ENCODE measurements at regions not wholly inside any gene's neighbourhood (a gene's known extent, or its start where the extent isn't known, plus 50 kb on each side); places are given as distances from the start of the nearest gene placed in this dataset.

DNA sequence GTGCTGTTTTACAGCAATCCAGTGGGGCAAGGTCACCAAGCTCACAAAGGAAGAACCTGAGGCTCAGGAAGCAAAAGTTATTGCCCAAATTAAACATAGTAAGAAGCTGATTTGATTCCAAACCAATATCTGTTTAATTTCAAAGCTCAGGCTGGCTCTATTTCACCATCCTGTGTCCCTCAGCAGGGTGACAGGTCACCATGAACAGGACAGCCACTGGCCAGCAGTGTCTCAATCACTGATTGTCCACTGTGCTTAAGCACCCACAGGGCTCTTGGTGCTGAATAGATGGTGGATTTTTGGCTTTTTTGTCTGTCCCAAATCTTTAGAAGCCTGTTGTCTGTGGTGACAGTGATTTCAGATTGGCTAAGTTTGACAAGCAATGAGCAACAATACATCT, 146.4 kb upstream of the ZNF32 start:
- H3K36me3 ChIP-seq (ENCODE audit: control insufficient read depth, insufficient read depth, low read length): no peaks in the 10 kb centered on the region
- TF ChIP-seq TCF7L2 (IDR thresholded peaks at IDR 0.05; ENCODE audit: low read depth, low read length) (no peak), POLR2AphosphoS5 (IDR thresholded peaks at IDR 0.05; ENCODE audit: low read depth, low read length) (no peak), SIN3A (IDR thresholded peaks at IDR 0.05; ENCODE audit: borderline replicate concordance, insufficient read depth, low read depth, low read length) (no peak)
- TF ChIP-seq, protein P1, sequence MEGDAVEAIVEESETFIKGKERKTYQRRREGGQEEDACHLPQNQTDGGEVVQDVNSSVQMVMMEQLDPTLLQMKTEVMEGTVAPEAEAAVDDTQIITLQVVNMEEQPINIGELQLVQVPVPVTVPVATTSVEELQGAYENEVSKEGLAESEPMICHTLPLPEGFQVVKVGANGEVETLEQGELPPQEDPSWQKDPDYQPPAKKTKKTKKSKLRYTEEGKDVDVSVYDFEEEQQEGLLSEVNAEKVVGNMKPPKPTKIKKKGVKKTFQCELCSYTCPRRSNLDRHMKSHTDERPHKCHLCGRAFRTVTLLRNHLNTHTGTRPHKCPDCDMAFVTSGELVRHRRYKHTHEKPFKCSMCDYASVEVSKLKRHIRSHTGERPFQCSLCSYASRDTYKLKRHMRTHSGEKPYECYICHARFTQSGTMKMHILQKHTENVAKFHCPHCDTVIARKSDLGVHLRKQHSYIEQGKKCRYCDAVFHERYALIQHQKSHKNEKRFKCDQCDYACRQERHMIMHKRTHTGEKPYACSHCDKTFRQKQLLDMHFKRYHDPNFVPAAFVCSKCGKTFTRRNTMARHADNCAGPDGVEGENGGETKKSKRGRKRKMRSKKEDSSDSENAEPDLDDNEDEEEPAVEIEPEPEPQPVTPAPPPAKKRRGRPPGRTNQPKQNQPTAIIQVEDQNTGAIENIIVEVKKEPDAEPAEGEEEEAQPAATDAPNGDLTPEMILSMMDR (IDR thresholded peaks at IDR 0.05): no peak
- TF ChIP-seq, protein P2, sequence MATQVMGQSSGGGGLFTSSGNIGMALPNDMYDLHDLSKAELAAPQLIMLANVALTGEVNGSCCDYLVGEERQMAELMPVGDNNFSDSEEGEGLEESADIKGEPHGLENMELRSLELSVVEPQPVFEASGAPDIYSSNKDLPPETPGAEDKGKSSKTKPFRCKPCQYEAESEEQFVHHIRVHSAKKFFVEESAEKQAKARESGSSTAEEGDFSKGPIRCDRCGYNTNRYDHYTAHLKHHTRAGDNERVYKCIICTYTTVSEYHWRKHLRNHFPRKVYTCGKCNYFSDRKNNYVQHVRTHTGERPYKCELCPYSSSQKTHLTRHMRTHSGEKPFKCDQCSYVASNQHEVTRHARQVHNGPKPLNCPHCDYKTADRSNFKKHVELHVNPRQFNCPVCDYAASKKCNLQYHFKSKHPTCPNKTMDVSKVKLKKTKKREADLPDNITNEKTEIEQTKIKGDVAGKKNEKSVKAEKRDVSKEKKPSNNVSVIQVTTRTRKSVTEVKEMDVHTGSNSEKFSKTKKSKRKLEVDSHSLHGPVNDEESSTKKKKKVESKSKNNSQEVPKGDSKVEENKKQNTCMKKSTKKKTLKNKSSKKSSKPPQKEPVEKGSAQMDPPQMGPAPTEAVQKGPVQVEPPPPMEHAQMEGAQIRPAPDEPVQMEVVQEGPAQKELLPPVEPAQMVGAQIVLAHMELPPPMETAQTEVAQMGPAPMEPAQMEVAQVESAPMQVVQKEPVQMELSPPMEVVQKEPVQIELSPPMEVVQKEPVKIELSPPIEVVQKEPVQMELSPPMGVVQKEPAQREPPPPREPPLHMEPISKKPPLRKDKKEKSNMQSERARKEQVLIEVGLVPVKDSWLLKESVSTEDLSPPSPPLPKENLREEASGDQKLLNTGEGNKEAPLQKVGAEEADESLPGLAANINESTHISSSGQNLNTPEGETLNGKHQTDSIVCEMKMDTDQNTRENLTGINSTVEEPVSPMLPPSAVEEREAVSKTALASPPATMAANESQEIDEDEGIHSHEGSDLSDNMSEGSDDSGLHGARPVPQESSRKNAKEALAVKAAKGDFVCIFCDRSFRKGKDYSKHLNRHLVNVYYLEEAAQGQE (IDR thresholded peaks at IDR 0.05; ENCODE audit: insufficient read depth in 1 of 2, low read depth in 2 of 2, low read length in 1 of 2): no peak
- H3K9me3 ChIP-seq (ENCODE audit: control insufficient read depth, insufficient read depth, low read depth, low read length): no peaks in the 10 kb centered on the region
- H3K4me3 ChIP-seq (ENCODE audit: low read depth in 2 of 2, low read length in 2 of 2): no peak overlapping the region
- intact Hi-C loops (cut with micrococcal nuclease; ENCODE audit: unreplicated experiment) (no loop called here), in situ Hi-C loops (cut with HindIII; ENCODE audit: low pct_unique_long_range_greater_than_20kb, low sequenced_read_pairs) (no loop called here)
- no peaks in the 10 kb centered on the region for H3K4me1 ChIP-seq (ENCODE audit: control insufficient read depth, insufficient read depth, low read length)
- ATAC-seq (no peak), DNase-seq (ENCODE audit: low read depth, low spot score) (no peak)
- no peak overlapping the region for H3K27ac ChIP-seq (ENCODE audit: low read length)
- ChIA-PET CTCF (no interaction called here), POLR2A (no interaction called here)
- H3K27me3 ChIP-seq (ENCODE audit: control insufficient read depth, insufficient read depth, low read length): peaks cover 13% of the 10 kb centered on the region
- no TSS peak for BruUV-seq (replicated peaks)

DNA sequence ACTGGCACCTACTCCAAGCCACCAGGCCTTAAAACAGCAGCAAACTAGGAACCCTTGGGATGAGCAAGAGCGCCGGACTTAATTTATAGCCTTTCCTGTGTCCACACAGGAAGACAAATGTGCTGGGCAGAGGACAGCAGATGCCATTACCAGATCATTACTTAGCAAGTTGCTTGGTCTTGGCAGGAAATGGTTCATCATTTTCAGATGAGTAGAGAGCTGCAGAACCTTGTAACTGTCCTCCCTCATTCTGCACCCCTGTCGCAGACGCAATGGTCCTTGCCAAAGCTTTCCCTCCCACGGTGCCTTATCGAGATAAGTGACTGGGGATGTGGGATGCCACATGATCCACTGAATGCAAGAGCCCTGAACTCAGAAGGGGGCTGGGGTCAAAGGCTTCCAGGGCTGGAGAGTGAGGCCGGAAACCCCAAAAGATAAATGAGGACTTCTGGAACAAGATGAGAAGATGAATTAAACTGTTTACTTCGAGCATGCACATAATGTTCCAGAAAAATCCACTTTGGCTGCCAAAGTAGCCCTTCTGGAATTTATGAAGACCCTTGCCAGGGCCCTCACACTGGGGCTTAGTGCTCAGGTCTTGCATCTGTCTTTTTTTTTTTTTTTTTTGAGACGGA, 145.6 kb upstream of the ZNF32 start:
- intact Hi-C loops (cut with micrococcal nuclease; ENCODE audit: unreplicated experiment): no loop called here
- Histone ChIP-seq H3K4me1 (ENCODE audit: control insufficient read depth, insufficient read depth, low read length) (no peaks in the 10 kb centered on the region), H3K36me3 (ENCODE audit: control insufficient read depth, insufficient read depth, low read length) (no peaks in the 10 kb centered on the region), H3K4me3 (ENCODE audit: low read depth in 2 of 2, low read length in 2 of 2) (no peak overlapping the region), H3K9me3 (ENCODE audit: control insufficient read depth, insufficient read depth, low read depth, low read length) (no peaks in the 10 kb centered on the region), H3K27me3 (ENCODE audit: control insufficient read depth, insufficient read depth, low read length) (peaks cover 12% of the 10 kb centered on the region; the same call in 1 of the 2 replicates), H3K27ac (ENCODE audit: low read length) (no peak overlapping the region)
- TF ChIP-seq POLR2AphosphoS5 (IDR thresholded peaks at IDR 0.05; ENCODE audit: low read depth, low read length) (no peak), TCF7L2 (IDR thresholded peaks at IDR 0.05; ENCODE audit: low read depth, low read length) (no peak)
- TF ChIP-seq, protein P1 (IDR thresholded peaks at IDR 0.05): no peak
- in situ Hi-C loops (cut with HindIII; ENCODE audit: low pct_unique_long_range_greater_than_20kb, low sequenced_read_pairs): no loop called here
- no peak for DNase-seq (ENCODE audit: low read depth, low spot score)
- no peak for ATAC-seq
- ChIA-PET POLR2A (no interaction called here), CTCF (no interaction called here)
- BruUV-seq (replicated peaks): no TSS peak
